ENCODE measurements at regions not wholly inside any gene's neighbourhood (a gene's known extent, or its start where the extent isn't known, plus 50 kb on each side); places are given as distances from the start of the nearest gene placed in this dataset.

DNA sequence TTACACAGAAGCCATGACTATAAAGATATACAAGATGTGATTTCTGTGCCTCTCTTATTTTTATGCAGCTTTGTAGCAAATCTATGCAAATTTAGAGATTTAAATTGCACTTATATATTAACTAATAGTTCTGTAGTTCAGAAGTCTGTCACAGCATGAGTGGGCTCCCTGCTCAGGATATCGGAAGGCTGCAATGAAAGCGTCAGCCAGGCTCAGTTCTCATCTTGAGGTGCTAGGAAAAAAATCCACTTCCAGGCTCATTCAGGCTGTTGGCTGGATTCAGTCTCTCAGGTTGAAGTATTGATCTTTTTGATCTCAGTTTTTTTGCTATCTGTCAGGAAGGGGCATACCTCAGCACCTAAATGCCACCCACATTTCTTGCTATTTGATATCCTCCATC is 487.4 kb upstream of the DEPDC1 start:
- DNase-seq (ENCODE audit: low read depth) = no peak
- H3K4me3 ChIP-seq (ENCODE audit: low read depth, low read length) = no peak overlapping the region
- TF ChIP-seq CTCF (IDR thresholded peaks at IDR 0.05; ENCODE audit: insufficient read depth, low read length) = no peak

GRCh38 chr1:68994096-68994495 is 497.2 kb upstream of the DEPDC1 start:
- no peak for TF ChIP-seq CTCF (IDR thresholded peaks at IDR 0.05; ENCODE audit: insufficient read depth, low read length)
- no peak for DNase-seq (ENCODE audit: low read depth)
- no peak overlapping the region for H3K4me3 ChIP-seq (ENCODE audit: low read depth, low read length)

- no peak for DNase-seq (ENCODE audit: low read depth)
- no peak overlapping the region for H3K4me3 ChIP-seq (ENCODE audit: low read depth, low read length)
- peak; percentile 25 for TF ChIP-seq CTCF (IDR thresholded peaks at IDR 0.05; ENCODE audit: insufficient read depth, low read length)
Observed at GRCh38 chr1:69016468-69016867, 519.6 kb upstream of the DEPDC1 start.

DNA sequence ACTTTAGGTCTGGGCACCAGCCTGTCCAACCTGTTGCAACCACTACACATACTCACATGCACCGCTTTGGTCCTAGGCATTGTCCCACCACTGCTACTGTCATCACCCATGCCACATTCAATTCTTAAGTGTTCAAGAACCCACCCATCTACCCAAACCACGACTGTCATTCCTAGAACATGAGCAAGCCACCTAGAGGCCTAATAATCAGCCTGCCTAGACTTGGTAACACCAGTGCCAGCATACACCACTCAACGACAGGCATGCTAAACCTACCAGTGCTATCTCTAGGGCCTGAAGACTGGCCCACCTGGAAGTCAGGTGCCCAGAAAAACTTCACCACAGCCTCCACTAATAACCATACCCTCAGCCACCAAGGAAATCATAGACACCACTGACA is 532.8 kb upstream of the DEPDC1 start:
- DNase-seq (ENCODE audit: low read depth) = no peak
- no peak for TF ChIP-seq CTCF (IDR thresholded peaks at IDR 0.05; ENCODE audit: insufficient read depth, low read length)
- H3K4me3 ChIP-seq (ENCODE audit: low read depth, low read length) = no peak overlapping the region

DNA sequence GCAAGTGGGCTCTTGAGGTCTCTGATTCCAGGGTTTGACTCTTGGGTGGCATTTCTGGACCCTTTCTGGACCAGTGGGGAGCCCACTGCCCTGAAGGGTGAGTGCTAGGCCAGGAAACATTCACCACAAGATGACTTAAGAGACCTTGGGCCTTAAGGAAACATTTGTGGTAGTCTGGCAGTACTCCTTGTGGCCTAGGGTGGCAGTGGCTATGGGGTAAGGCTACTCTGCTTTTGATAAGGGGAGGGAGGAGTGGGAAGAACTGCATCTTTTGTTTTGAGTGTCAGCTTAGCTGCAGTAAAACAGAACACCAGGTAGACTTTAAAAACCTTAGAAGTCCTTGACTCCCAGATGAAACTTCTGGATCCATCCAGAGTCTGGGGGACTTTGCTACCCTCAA is 529.3 kb upstream of the LRRC7 start:
- no peak for TF ChIP-seq CTCF (IDR thresholded peaks at IDR 0.05; ENCODE audit: insufficient read depth, low read length)
- H3K4me3 ChIP-seq (ENCODE audit: low read depth, low read length) = no peak overlapping the region
- DNase-seq (ENCODE audit: low read depth) = no peak

DNA sequence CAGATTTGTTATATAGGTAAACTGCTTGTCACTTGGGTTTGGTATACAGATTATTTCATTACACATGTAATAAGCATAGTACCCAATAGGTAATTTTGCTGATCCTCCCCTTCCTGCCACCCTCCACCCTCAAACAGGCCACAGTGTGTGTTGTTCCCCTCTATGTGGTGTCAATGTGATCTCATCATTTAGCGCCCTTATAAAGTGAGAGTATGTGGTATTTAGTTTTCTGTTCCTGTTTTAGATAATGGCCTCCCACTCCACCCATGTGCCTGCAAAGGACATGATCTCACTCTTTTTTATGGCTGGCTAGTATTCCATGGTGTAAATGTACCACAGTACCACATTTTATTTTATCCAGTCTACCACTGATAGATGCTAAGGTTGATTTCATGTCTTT is 522.1 kb upstream of the LRRC7 start:
- no peak for DNase-seq (ENCODE audit: low read depth)
- no peak for TF ChIP-seq CTCF (IDR thresholded peaks at IDR 0.05; ENCODE audit: insufficient read depth, low read length)

DNA sequence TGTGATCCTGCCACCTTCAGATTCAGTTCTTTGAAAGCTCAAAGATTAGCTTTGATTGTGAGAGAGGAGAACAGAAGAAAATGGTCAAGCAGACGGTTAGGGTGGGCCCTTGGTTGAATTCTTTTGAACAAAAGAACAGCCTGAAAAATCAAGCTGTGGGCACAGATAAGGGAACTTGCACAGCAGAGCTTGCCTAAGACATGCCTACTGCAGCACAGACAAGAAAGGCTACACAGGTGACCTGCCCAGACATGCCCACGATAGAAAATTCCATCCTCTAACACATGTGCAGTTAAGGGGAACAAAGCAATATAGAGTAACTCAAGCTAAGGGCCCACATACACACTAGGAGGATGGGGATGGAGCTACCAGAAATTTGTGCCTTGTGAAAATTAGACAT is 512.5 kb upstream of the LRRC7 start:
- H3K4me3 ChIP-seq (ENCODE audit: low read depth, low read length) = no peak overlapping the region
- TF ChIP-seq CTCF (IDR thresholded peaks at IDR 0.05; ENCODE audit: insufficient read depth, low read length) = no peak
- peak; percentile 29 for DNase-seq (ENCODE audit: low read depth)

More for the DNA sequence above, 522.1 kb upstream of the LRRC7 start:
- H3K4me3 ChIP-seq (ENCODE audit: low read depth, low read length) = no peak overlapping the region
